SK-N-MC (cell line): ENCODE measurements at regions not wholly inside any gene's neighbourhood (a gene's known extent, or its start where the extent isn't known, plus 50 kb on each side); places are given as distances from the start of the nearest gene placed in this dataset.

ENCODE experiments used
- DNase-seq: peaks from one replicate; pipeline ENCODE4 v3.0.0-alpha.2; 2011; ENCODE audit warnings: low read depth, low spot score
- H3K27ac ChIP-seq: fragments of 200-600 bp; sonication (generic); 2 replicates; pipeline ENCODE4 v1.5.1; 2016; ENCODE audit warnings: mixed run types
- H3K36me3 ChIP-seq: fragments of 200-600 bp; sonication (generic); 2 replicates; pipeline ENCODE4 v1.6.1; 2017; ENCODE audit warnings: antibody characterized with exemption, low read length, mixed read lengths; ENCODE audit not compliant: insufficient read depth
- H3K4me3 ChIP-seq: fragments of 200-600 bp; sonication (generic); 2 replicates; pipeline ENCODE4 v1.5.1; 2016
- H3K9ac ChIP-seq: fragments of 200-600 bp; sonication (generic); 2 replicates; pipeline ENCODE4 v1.8.0; 2017; ENCODE audit warnings: mixed run types, mixed read lengths; ENCODE audit not compliant: insufficient read length
- H3K9me3 ChIP-seq: fragments of 200-600 bp; sonication (generic); 2 replicates; pipeline ENCODE4 v1.6.1; 2017; ENCODE audit warnings: low read depth, mild to moderate bottlenecking, antibody characterized with exemption, low read length, moderate library complexity, mixed read lengths
- EZH2 ChIP-seq: fragments of 200-600 bp; sonication (generic); IDR thresholded peaks from one replicate; pipeline ENCODE4 v1.6.1; 2017; ENCODE audit warnings: antibody characterized with exemption
- FOXP2 ChIP-seq: optimal IDR thresholded peaks from 2 replicates; pipeline ENCODE3; 2011; ENCODE audit warnings: mild to moderate bottlenecking, moderate library complexity; ENCODE audit not compliant: insufficient read depth; ENCODE audit errors: extremely low read length, control extremely low read depth
- POLR2AphosphoS5 ChIP-seq: IDR thresholded peaks from 2 replicates; pipeline ENCODE4 v1.6.1; 2012; ENCODE audit warnings: mild to moderate bottlenecking, low read depth, low read length, borderline replicate concordance

GRCh38 chr1:216884614-216885229 lies 161.5 kb upstream of the ESRRG start:
- TF ChIP-seq EZH2 (no peak), FOXP2 (no peak), POLR2AphosphoS5 (no peak)
- DNase-seq: no peak
- no peak overlapping the region for H3K9ac ChIP-seq
- H3K27ac ChIP-seq: no peak overlapping the region
- H3K36me3 ChIP-seq: no peaks in the 10 kb centered on the region
- no peaks in the 10 kb centered on the region for H3K9me3 ChIP-seq
- H3K4me3 ChIP-seq: no peak overlapping the region

- Histone ChIP-seq H3K36me3 (no peaks in the 10 kb centered on the region), H3K9me3 (no peaks in the 10 kb centered on the region), H3K27ac (no peak overlapping the region), H3K9ac (no peak overlapping the region), H3K4me3 (no peak overlapping the region)
- no peak for DNase-seq
- TF ChIP-seq POLR2AphosphoS5 (no peak), FOXP2 (no peak), EZH2 (no peak)
Measured at GRCh38 chr1:216883518-216883917, 160.3 kb upstream of the ESRRG start.

GRCh38 chr1:216881695-216882094 lies 158.5 kb upstream of the ESRRG start:
- Histone ChIP-seq H3K4me3 (no peak overlapping the region), H3K9me3 (no peaks in the 10 kb centered on the region), H3K27ac (no peak overlapping the region), H3K9ac (no peak overlapping the region), H3K36me3 (no peaks in the 10 kb centered on the region)
- no peak for TF ChIP-seq FOXP2
- no peak for TF ChIP-seq POLR2AphosphoS5
- no peak for TF ChIP-seq EZH2
- no peak for DNase-seq

DNA sequence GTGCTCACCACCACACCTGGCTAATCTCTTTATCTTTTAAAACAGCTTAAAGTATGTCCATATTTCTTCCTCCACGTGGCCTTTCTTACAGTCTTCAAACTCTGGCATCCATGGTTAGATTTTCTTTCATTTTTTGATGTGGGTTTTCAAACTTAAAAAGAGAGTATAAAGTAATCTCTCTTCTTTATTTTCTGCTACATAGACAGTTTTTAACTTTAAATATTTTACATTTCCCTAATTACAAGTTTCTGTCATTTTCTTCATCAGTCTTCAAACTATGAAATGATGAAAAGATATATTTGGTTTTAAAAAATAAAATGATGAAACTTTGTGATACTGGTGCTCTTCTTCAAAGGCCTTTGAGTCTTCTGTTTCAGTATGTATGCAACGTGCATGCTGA lies 143.5 kb upstream of the ESRRG start:
- Histone ChIP-seq H3K4me3 (no peak overlapping the region), H3K9ac (no peak overlapping the region), H3K36me3 (no peaks in the 10 kb centered on the region), H3K27ac (no peak overlapping the region), H3K9me3 (no peaks in the 10 kb centered on the region)
- TF ChIP-seq EZH2: no peak
- TF ChIP-seq FOXP2: no peak
- TF ChIP-seq POLR2AphosphoS5: no peak
- no peak for DNase-seq

DNA sequence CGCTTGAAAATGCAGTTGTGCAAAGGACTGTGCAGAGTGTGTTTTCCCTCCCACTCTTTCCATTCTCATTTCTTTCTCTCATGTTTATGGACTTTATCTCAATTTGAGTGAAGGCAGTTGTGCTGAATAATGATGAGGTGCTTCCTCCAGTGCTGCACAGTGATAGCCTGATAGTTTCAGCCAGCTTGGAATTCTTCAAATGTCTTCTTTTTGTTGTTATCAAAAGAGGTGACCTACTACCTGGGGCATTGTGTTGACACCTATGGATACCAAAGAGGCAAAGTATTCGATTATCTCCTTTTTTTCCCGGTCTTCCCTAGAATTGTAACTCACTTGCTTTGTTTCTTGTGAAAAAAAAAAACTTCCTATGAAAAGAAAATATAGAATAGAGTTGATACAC lies 132.6 kb upstream of the ESRRG start:
- Histone ChIP-seq H3K4me3 (no peak overlapping the region), H3K9me3 (no peaks in the 10 kb centered on the region), H3K27ac (no peak overlapping the region), H3K9ac (no peak overlapping the region), H3K36me3 (no peaks in the 10 kb centered on the region)
- DNase-seq: no peak
- no peak for TF ChIP-seq POLR2AphosphoS5
- TF ChIP-seq FOXP2: no peak
- TF ChIP-seq EZH2: no peak

- Histone ChIP-seq H3K4me3 (no peak overlapping the region), H3K27ac (no peak overlapping the region), H3K9me3 (no peaks in the 10 kb centered on the region), H3K9ac (no peak overlapping the region), H3K36me3 (no peaks in the 10 kb centered on the region)
- no peak for DNase-seq
- no peak for TF ChIP-seq EZH2
- no peak for TF ChIP-seq POLR2AphosphoS5
- no peak for TF ChIP-seq FOXP2
Measured at GRCh38 chr1:216854836-216855484, 131.7 kb upstream of the ESRRG start.

DNA sequence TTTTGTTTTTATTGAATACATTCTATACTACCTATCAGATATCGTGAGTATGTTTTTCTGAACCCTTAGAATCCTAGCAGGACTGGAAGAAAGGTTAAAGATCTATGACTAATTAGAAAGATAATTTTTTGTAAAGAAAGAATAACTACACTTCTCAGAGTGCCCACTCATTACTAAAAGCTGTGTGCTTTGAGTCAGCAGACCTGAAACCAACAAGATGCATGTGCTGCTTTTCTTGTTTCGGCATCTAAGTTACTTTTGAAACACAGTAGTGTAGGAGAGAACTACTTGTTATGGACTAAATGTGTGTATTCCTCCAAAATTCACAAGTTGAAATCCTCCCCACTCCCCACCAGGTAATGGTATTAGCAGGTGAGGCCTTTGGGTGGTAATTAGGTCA lies 127.8 kb upstream of the ESRRG start:
- Histone ChIP-seq H3K9me3 (no peaks in the 10 kb centered on the region), H3K36me3 (no peaks in the 10 kb centered on the region), H3K4me3 (no peak overlapping the region), H3K9ac (no peak overlapping the region), H3K27ac (no peak overlapping the region)
- TF ChIP-seq EZH2: no peak
- no peak for TF ChIP-seq FOXP2
- no peak for TF ChIP-seq POLR2AphosphoS5
- no peak for DNase-seq

DNA sequence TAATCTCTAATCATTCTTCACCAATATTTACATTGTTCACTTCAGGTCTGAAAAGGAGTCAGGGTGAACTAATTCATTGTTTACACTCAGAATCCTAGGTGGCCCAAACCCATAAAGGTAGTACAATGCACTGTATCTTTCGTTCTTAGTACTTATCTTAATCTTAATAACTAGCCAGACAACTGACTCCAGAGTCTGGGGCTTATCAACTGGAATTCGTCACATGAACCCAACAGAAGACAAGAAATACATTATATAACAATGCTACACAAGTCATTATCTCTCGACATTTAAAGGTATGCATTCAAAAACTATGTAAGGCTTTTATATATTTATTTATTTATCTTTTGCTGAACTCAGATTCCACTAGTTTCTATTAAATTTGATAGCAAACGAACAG lies 125.9 kb upstream of the ESRRG start:
- no peak for TF ChIP-seq EZH2
- Histone ChIP-seq H3K36me3 (no peaks in the 10 kb centered on the region), H3K4me3 (no peak overlapping the region), H3K9me3 (no peaks in the 10 kb centered on the region), H3K9ac (no peak overlapping the region), H3K27ac (no peak overlapping the region)
- DNase-seq: no peak
